ENCODE measurements at regions not wholly inside any gene's neighbourhood (a gene's known extent, or its start where the extent isn't known, plus 50 kb on each side); places are given as distances from the start of the nearest gene placed in this dataset.

GRCh38 chr6:114783083-114783482 is 440.3 kb upstream of the HS3ST5 start:
- TF ChIP-seq CTCF (IDR thresholded peaks at IDR 0.05; ENCODE audit: insufficient read depth, low read depth, low read length, missing control alignments): no peak
- H3K4me3 ChIP-seq (ENCODE audit: low read length): no peak overlapping the region
- peak; percentile 49 for DNase-seq (ENCODE audit: low read depth)

- no peak overlapping the region for H3K4me3 ChIP-seq (ENCODE audit: low read length)
- no peak for DNase-seq (ENCODE audit: low read depth)
- TF ChIP-seq CTCF (IDR thresholded peaks at IDR 0.05; ENCODE audit: insufficient read depth, low read depth, low read length, missing control alignments): no peak
Measured at GRCh38 chr6:114764866-114765265, 422.0 kb upstream of the HS3ST5 start.

- no peak for TF ChIP-seq CTCF (IDR thresholded peaks at IDR 0.05; ENCODE audit: insufficient read depth, low read depth, low read length, missing control alignments)
- H3K4me3 ChIP-seq (ENCODE audit: low read length): no peak overlapping the region
- DNase-seq (ENCODE audit: low read depth): no peak
Measured at GRCh38 chr6:114762145-114762544, 419.3 kb upstream of the HS3ST5 start.

GRCh38 chr6:114747995-114748625 is 405.3 kb upstream of the HS3ST5 start:
- peak; percentile 64 for DNase-seq (ENCODE audit: low read depth)
- peak; percentile 83 for TF ChIP-seq CTCF (IDR thresholded peaks at IDR 0.05; ENCODE audit: insufficient read depth, low read depth, low read length, missing control alignments)
- no peak overlapping the region for H3K4me3 ChIP-seq (ENCODE audit: low read length)

GRCh38 chr6:114740547-114740946 is 397.7 kb upstream of the HS3ST5 start:
- no peak for DNase-seq (ENCODE audit: low read depth)
- no peak overlapping the region for H3K4me3 ChIP-seq (ENCODE audit: low read length)
- TF ChIP-seq CTCF (IDR thresholded peaks at IDR 0.05; ENCODE audit: insufficient read depth, low read depth, low read length, missing control alignments): no peak

- peak; percentile 32 for DNase-seq (ENCODE audit: low read depth)
- no peak for TF ChIP-seq CTCF (IDR thresholded peaks at IDR 0.05; ENCODE audit: insufficient read depth, low read depth, low read length, missing control alignments)
- no peak overlapping the region for H3K4me3 ChIP-seq (ENCODE audit: low read length)
Measured at GRCh38 chr6:114739656-114740055, 396.8 kb upstream of the HS3ST5 start.
